GM19324 (cell line): ENCODE measurements at regions not wholly inside any gene's neighbourhood (a gene's known extent, or its start where the extent isn't known, plus 50 kb on each side); places are given as distances from the start of the nearest gene placed in this dataset.

Experiments used
- ATAC-seq: cut with Tn5 transposase; IDR thresholded peaks from one replicate; pipeline ENCODE4 v1.9.1; 2021; ENCODE audit warnings: mild to moderate bottlenecking, moderate library complexity; ENCODE audit not compliant: unreplicated experiment, low FRiP score

DNA sequence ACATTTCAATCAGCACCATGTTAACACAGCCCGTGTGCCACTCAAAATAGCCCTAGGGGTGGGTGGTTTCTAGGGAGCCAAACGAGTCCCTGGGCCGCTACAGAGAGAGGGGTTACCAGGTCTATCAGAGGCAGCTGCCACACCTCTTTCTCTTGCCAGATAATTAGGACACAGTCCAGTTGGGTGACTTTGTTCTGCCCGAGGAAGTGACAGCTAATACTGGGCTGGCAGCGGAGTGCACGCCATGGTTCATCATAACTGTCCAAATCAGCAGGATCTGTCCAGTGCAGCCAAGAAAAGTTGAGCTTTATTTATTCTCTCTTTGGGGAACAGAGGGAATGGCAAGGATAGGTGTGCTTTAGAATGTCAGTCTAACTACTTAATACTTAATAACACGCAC lies 583.8 kb downstream of the BRINP1 start:
- no peak for ATAC-seq

DNA sequence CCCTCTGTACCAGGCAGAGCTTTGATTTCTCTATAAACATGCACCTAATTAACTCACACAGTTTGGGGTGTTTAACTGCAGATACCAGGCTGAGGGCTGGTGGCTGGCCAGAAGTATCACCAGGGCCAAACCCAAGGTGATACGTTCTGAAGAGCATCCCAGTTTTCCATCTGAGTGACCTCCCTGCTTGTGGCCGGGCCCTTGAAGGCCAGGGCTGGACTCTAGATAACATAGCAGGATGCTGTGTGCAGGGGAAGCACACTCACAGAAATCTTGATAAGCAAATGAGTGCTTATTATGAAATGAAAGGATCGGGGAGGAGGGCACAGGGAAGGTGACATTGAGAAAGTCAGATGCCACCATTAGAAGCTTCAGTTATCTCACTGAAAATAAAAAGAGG lies 582.4 kb downstream of the BRINP1 start:
- no peak for ATAC-seq

DNA sequence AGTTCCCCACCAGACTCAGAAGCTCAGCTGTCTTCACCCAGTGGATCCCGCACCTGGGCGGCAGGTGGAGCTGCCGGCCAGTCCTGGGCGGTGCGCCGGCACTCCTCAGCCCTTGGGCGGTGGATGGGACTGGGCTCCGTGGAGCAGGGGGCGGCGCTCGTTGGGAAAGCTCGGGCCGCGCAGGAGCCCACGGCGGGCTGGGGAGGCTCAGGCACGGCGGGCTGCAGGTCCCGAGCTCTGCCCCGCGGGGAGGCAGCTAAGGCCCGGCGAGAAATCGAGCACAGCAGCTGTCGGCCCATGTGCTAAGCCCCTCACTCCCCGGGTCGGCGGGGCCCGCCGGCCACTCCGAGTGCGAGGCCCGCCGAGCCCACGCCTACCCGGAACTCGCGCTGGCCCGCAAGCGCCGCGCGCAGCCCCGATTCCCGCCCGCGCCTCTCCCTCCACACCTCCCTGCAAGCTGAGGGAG lies 560.0 kb downstream of the BRINP1 start:
- ATAC-seq: no peak

DNA sequence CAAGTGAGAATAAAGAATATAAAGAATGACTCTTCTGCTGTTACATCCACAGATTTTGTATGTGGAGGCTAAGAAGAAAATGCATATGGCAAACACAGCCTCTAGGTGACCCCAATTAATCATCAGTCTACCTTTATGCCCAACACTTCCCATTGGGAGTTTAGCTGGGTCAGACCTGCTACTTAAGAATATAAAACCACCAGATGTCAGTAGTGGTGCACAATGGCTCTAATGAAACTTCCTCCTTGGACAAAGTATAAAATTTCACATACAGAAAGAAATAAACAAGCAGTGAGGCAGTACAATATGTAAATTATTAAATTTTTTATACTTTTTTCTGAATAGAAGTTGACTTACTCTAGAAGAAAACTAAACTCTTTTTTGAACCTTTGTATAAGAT lies 539.9 kb downstream of the BRINP1 start:
- no peak for ATAC-seq

DNA sequence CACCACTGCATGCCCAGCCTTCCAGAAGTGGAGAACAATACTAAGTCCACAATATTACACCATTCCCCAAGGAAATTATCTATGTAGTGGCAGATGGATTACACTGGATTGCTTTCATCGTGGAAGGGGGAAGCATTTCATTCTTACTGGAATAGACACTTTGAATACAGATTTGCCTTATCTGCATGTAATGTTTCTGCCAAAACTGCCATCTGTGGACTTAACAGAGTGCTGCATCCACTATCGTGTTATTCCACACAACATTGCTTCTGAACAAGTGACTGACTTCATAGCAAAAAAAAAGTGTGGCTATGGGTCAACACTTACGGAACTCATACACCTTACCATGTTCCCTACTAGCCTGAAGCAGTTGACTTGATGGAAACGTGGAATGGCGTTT lies 536.9 kb downstream of the BRINP1 start:
- no peak for ATAC-seq

DNA sequence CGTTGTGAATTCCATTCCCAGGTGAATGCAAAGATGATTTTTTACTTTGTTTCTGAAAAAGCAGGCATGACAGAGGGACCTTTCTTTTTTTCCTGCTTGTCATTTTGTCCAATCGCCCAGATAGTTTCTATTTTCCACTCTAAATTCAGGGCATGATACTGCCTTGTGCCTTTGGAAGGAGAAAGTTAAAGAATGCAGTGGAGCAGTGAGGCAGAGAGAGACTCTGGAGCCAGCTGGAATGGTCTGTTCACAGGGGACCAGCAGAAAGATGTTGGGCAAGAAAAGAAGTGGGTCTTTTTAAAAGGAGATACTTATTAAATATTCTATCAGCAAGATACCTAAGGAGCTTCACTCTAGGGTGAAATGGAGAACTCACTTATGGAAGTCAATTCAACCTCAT lies 532.3 kb downstream of the BRINP1 start:
- ATAC-seq: no peak

DNA sequence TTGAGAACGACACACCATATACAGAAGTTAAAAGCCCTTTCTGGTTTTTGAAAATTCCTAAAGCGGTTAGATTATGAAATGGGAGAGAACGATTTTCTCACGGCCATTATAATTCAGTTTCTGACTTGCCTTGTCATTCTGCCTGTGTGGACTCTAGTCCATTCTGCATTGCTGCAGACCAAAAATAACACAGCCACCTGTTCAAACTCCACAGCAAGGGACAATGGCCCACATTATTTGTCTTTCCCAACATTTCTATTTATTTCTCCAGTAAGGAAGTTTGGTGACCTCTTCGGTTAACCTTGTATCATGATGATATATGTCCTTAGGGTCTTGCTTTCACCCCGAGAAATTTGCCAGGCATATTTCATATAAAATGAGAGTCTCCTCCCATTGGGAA lies 497.7 kb downstream of the BRINP1 start:
- ATAC-seq: no peak

DNA sequence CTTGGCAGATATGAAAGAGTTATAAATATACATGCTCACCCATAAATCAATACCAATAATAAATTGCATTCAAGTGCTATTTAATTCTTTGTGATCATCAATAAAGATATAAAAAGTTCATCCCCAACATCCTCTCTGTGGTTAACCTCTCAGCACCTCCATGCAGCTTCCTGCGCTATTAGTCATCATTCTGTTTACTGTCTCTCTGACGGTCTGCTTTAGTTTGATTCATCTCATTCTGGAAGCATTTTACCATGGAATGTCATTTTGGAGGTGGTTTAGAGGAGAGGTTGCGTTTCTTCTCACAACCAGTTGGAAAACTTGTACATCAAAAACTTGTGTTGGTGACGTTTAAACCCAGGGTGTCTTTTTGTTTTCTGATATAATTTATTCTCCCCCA lies 486.6 kb downstream of the BRINP1 start:
- ATAC-seq: no peak

DNA sequence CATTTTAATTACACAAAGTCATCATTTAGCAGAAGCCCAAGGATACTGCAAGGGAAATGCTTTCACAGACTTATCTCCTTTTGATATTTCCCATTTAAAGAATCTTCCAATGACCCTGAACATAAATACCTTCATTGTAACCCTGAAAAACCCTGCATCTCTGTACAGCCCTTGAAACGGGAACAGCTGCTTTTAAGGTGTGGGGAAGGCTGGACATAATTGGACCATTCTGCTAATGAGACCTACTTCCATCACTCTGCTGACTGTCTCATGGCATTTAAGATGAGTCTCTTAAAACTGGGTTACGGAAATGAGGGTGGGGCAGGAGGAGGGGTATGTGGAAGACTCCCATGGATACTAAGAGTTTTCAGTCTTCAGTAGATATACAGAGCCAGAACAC lies 485.8 kb downstream of the BRINP1 start:
- no peak for ATAC-seq

DNA sequence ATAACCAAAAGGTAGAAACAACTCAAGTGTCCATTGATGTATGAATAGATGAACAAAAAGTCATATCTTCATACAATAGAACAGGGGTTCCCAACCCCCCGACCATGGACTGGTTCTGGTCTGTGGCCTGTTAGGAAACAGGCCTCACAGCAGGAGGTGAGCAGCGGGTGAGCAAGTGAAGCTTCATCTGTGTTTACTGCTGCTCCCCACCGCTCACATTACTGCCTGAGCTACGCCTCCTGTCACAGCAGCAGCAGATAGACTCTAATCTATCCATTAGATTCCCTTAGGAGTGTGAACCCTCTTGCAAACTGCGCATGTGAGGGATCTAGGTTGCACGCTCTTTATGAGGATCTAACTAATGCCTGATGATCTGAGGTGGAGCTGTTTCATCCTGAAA lies 478.0 kb downstream of the BRINP1 start:
- ATAC-seq: no peak

DNA sequence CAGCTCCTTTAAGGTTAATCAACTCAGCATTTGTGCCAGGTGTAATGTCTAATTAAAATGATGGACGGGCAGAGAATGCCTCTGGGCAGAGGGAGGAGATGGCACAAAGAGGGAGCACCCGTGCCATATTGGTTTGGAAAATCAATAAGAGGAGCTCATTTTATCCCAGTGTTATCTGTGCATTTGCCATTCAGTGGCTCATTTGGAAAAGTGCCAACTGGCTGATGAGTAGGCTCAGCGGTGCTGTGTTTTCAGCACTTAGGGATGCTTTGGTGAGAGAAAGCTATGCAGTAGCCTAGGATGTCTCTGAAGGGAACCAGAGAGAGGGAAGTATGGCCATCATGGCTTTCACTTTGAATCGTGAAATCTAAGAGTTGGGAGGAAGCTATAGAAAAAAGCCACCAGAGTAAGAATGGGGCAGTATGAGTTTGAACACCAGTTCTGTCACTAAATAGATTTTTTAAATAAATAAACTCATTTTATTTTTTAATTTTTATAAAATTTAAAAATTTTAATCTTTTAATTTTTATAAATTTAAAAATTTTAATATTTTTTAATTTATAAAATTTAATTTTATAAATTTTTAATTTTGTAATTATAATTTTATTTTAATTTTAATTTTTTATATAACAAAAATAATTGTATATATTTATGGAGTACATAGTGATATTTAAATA lies 472.8 kb downstream of the BRINP1 start:
- ATAC-seq: no peak

DNA sequence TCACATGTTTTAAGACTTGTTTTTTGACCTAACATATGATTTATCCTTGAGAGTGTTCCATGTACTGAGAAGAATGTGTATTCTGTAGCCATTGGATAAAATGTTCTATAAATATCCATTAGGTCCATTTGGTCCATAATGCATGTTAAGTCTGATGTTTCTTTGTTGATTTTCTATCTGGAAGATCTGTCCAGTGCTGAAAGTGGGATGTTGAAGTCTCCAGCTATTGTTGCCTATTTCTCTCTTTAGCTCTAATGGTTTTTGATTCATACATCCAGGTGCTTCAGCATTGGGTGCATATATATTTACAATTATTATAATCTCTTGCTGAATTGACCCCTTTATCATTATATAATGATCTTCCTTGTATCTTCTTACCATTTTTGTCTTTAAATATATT lies 451.1 kb downstream of the BRINP1 start:
- ATAC-seq: no peak

DNA sequence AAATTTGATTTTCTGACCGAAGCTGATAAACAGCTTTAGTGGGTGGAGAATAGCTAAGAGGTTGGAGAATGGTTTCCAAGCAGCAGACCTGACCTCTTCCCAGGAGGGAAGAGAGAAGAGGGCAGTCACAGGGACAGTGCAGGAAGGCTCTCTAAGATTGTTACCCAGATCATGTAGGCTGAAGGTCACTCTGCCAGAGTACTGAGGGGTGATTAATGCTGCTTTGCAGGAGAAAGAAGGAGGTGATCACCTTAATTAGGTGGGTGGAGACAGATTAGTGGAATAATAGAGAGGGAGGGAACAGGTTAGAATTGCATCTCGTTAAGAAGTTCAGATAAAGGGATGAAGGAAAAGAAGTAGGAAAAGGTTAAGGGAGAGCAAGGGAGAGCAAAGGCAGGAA lies 440.5 kb downstream of the BRINP1 start:
- no peak for ATAC-seq

DNA sequence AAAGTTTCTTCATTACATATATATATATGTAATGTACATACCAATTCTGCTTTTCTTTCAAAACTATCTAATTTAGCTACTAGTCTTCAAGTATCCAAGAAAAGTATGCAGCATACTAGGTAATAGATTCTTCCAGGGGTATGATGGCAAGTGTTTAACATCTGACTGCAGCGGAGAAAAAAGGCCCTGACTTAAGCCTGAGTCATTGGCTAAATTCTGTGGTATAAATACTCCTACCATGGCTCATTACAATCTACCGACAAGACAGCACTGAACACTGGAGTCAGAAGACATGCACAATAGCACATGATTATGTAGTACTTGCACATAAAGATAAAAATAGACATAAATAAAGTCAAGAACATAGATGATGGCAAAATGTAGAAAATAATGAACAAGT lies 439.9 kb downstream of the BRINP1 start:
- no peak for ATAC-seq

DNA sequence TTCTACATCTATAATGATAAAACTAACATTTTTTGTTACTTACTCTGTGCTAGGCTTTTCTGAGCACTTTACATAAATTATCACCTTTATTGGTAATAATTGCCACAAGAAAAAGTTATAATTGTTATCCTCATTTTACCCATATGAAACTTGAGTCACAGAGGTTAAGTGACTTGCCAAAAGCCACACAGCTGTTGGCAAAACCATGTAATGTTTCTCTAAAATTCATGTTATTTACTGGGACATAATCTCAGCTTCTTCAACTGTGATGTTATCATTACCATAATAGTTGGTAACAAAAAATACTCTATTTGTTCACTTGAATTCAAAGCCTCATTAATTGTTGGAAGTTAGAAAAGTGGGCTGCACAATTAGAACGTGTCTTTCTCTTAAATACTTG lies 437.3 kb downstream of the BRINP1 start:
- ATAC-seq: no peak

DNA sequence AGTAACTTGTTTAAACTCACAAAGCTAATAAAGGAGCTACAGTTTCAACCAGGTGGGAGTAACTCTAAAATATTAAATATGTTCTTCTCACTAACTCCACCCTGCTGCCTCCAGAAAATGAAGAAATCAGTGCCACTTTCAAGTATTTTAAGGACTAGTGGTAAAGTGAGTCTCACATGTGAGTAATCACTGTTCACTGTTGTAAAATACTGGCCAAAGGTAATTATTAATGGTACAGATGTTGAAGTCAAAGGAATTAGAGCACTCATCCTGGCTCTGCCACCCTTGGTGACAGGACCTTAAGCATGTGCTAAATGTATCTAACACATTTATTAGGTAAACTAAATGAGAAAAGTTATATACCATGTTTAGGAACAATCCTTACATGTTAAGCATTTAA lies 430.7 kb downstream of the BRINP1 start:
- ATAC-seq: no peak

DNA sequence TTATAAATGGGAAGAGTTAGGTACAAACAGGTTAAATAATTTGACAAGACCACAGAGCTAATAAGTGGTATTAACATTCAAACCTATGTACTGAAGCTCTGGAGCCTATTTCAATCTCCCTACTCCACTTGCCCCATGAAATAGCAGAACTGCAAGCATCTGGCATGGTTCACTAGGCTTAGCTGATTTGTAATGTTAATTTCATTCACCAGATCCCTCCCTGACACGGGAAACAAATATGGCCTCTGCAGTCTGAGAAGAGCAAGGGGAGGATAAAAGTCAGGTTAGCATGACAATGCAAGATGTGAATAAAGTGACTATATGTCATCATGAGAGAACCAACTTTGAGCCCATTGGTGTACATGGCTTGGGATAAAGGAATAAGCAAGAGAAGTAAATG lies 428.8 kb downstream of the BRINP1 start:
- ATAC-seq: no peak

DNA sequence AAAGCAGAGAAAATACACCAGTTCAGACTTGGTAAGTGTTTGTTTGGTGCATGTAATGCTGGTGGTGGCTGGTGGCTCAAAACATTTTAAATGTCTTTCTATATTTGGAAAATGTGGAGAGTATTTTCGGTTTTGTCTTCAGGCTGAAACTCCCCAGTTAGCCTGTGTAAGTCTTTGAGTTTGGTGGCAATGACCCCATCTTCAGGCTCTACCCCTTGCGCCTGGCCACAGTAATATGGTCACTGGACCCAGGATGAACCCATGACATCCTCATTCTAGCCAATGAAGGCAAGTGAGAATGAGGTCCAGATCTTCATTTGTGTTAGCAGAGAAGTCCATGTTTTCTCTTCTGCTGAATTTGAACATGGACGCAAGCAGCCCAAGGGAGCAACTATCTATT lies 422.6 kb downstream of the BRINP1 start:
- ATAC-seq: no peak

DNA sequence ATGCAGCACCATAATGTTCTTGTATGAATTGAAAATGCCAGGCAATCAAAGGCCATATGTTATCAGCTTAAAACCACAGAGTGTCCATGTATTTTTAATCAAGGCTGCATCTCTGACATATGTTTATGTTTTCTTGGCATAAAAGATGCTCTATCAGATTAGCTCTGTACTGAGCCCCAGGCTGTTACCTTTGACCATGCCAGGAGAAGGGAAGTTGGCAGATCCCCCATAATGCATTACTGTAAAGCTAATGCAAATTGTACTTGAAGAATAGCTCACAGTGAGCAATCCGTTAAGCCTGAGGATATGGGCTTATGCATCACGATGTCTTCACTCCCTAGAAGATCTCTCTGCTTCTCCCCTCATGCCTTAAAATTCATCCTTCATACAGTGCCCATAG lies 414.4 kb downstream of the BRINP1 start:
- ATAC-seq: no peak

DNA sequence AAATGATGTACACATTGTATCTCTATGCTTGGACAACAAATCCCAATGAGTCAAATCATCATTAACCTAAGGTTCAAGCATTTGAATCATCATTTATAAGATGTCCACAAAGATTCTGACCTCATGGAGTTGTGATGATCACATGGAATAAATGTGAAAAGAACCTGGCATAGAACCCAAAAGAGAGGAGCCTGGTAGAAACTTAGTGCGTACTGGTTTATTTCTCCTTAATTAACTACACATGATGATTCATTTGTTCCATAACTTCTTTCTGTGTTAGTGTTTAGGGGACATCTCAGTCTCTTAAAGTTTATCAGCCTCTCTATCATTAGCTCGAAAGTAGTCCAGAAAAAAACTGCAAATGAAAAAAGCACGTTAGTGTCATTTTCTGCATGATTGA lies 411.6 kb downstream of the BRINP1 start:
- no peak for ATAC-seq

DNA sequence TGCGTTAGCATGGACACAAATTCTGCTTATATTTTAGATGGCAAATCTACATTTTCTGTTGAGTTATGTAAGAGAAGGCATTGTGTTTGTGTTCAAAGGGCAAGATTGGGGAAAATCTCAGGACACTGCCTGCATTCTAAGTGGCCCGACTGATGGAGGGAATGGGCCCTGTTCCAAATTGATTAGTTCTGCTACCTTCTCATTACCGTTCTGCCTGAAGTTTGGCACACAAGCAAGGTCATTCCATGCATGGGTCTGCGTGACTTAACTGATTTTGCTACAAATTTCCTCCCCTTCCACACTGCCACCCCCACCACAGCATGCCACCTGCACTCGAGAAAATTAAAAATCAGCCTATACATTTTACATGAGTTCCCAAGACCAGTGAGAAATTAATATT lies 409.9 kb downstream of the BRINP1 start:
- ATAC-seq: no peak

DNA sequence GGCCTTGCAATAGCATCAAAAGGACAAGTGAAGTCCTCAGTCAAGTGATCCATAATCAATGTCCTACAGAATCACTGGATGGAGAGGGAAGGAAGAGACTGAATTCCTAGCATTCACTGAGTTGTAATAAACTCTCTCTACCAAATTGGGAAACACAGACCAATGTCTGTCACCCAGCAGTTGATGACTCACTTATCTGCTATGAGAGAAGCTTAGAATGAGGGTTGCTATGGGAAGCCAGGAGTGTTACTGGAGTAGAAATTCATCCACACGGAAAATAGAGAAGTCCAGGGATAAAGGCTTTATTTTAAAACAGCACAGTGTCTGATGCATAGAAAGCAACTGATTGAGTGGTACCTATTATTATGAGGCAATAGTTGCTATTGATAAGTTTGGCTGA lies 407.4 kb downstream of the BRINP1 start:
- ATAC-seq: no peak

DNA sequence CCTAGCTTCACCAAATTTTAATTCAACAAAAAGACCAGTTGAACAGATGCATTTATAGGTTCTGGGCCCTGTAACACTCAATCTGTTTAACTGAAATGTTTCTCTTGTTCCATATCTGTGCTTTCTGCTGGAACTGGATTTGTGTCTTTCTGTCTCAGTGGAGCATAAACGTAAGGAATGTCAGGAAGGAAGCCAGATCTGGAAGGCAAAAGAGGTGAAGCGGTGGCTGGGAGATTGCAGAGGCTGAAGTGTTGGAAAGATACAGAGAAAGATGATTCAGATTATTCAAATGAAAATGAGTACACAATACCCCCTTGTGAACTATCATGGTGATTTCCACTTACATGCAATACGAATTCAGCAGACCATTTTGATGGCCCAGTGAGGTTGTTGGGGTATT lies 406.8 kb downstream of the BRINP1 start:
- ATAC-seq: no peak
